Neural cell (in vitro differentiated cells): ENCODE measurements at regions not wholly inside any gene's neighbourhood (a gene's known extent, or its start where the extent isn't known, plus 50 kb on each side); places are given as distances from the start of the nearest gene placed in this dataset.

Experiments used
- EZH2 ChIP-seq: fragments of 200-600, 300-800 bp; shearing (Covaris generic), sonication (generic); IDR thresholded peaks from 2 replicates; pipeline ENCODE4 v1.6.1; 2014; ENCODE audit warnings: antibody characterized with exemption, low read length, borderline replicate concordance, mild to moderate bottlenecking; ENCODE audit not compliant: insufficient read depth, poor library complexity, severe bottlenecking
- POLR2AphosphoS5 ChIP-seq: IDR thresholded peaks from 2 replicates; pipeline ENCODE4 v1.6.1; 2012
- TAF1 ChIP-seq: IDR thresholded peaks from 2 replicates; pipeline ENCODE4 v1.6.1; 2012; ENCODE audit warnings: low read depth
- TF ChIP-seq, protein P1 (sequence below): fragments of 450-650 bp; IDR thresholded peaks from 2 replicates; pipeline ENCODE4 v1.5.1; 2014; ENCODE audit warnings: antibody characterized with exemption, mild to moderate bottlenecking, moderate library complexity; ENCODE audit not compliant: poor library complexity, severe bottlenecking

DNA sequence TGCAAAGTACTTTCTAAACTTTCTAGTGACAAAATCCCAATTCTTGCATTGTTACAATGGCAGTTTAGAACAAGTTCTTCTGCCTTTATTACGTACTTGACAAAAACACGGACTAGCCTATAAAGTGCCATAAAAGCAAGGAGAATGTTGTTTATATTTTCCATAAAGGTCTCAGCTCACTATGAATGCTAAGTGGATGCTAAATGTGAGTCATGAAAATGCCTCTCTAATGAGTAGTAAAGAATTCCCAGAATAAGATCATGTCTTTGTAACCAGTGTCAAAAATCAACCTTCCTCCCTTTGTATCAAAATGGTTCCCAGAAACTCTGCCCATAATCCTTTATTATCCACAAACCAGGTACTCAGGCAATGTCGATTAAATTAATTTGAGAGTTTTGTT is 539.8 kb upstream of the SLIT2 start:
- TF ChIP-seq POLR2AphosphoS5 = no peak
- TF ChIP-seq, protein P1, sequence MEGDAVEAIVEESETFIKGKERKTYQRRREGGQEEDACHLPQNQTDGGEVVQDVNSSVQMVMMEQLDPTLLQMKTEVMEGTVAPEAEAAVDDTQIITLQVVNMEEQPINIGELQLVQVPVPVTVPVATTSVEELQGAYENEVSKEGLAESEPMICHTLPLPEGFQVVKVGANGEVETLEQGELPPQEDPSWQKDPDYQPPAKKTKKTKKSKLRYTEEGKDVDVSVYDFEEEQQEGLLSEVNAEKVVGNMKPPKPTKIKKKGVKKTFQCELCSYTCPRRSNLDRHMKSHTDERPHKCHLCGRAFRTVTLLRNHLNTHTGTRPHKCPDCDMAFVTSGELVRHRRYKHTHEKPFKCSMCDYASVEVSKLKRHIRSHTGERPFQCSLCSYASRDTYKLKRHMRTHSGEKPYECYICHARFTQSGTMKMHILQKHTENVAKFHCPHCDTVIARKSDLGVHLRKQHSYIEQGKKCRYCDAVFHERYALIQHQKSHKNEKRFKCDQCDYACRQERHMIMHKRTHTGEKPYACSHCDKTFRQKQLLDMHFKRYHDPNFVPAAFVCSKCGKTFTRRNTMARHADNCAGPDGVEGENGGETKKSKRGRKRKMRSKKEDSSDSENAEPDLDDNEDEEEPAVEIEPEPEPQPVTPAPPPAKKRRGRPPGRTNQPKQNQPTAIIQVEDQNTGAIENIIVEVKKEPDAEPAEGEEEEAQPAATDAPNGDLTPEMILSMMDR = no peak
- no peak for TF ChIP-seq TAF1
- TF ChIP-seq EZH2 = no peak
